Liver (tissue), 8 donors: ENCODE measurements at regions not wholly inside any gene's neighbourhood (a gene's known extent, or its start where the extent isn't known, plus 50 kb on each side); places are given as distances from the start of the nearest gene placed in this dataset.

Experiments used
- DNase-seq: peaks from one replicate; pipeline ENCODE4 v3.0.0-alpha.2; 2017; ENCODE audit warnings: low spot score
- H3K27ac ChIP-seq, 2 donors: one replicate each; pipeline ENCODE4 v1.7.0; 2013; ENCODE audit warnings: inconsistent platforms in 2 of 2, low read length in 2 of 2, control low read depth in 1 of 2, low read depth in 1 of 2, mild to moderate bottlenecking in 1 of 2
- H3K27me3 ChIP-seq, 4 donors: one replicate each; pipeline versions ENCODE4 v1.6.1 to v1.7.0; 2013; ENCODE audit warnings: low read length in 3 of 4, inconsistent platforms in 1 of 4, mild to moderate bottlenecking in 1 of 4, moderate library complexity in 1 of 4; ENCODE audit not compliant: control insufficient read depth in 4 of 4, insufficient read depth in 4 of 4
- H3K36me3 ChIP-seq, 4 donors: one replicate each; pipeline versions ENCODE4 v1.6.1 to v1.7.0; 2013; ENCODE audit warnings: low read length in 3 of 4, mild to moderate bottlenecking in 3 of 4, low read depth in 1 of 4, moderate library complexity in 1 of 4; ENCODE audit not compliant: control insufficient read depth in 4 of 4, insufficient read depth in 3 of 4
- H3K4me1 ChIP-seq, 4 donors: one replicate each; pipeline versions ENCODE4 v1.6.1 to v1.7.0; 2013; ENCODE audit warnings: low read length in 3 of 4, mild to moderate bottlenecking in 3 of 4, moderate library complexity in 1 of 4; ENCODE audit not compliant: control insufficient read depth in 4 of 4, insufficient read depth in 4 of 4
- H3K4me3 ChIP-seq, 3 donors: one replicate each; pipeline versions ENCODE4 v1.6.1 to v1.7.0; 2013; ENCODE audit warnings: low read length in 3 of 3, control low read depth in 1 of 3, low read depth in 1 of 3, mild to moderate bottlenecking in 1 of 3
- H3K9ac ChIP-seq, 2 donors: one replicate each; pipeline ENCODE4 v1.7.0; 2013; ENCODE audit warnings: low read length in 2 of 2, mild to moderate bottlenecking in 2 of 2, moderate library complexity in 2 of 2, control low read depth in 1 of 2, low read depth in 1 of 2
- H3K9me3 ChIP-seq, 4 donors: one replicate each; pipeline versions ENCODE4 v1.6.1 to v1.7.0; 2013; ENCODE audit warnings: low read length in 3 of 4; ENCODE audit not compliant: control insufficient read depth in 4 of 4
- ATF3 ChIP-seq: IDR thresholded peaks from 2 replicates; pipeline ENCODE4 v1.6.1; 2016; ENCODE audit warnings: antibody characterized with exemption
- CTCF ChIP-seq: fragments of 150-350 bp; IDR thresholded peaks from 2 replicates; pipeline ENCODE4 v1.5.1; 2017; ENCODE audit warnings: improper control_type of control experiment, low read depth, low read length; ENCODE audit not compliant: missing input control
- EGR1 ChIP-seq, 2 donors: IDR thresholded peaks; 2 replicates each; pipeline ENCODE4 v1.6.1; 2016 to 2018; ENCODE audit warnings: antibody characterized with exemption in 2 of 2, low read depth in 2 of 2
- FOXA1 ChIP-seq: IDR thresholded peaks from 2 replicates; pipeline ENCODE4 v1.6.1; 2016; ENCODE audit warnings: antibody characterized with exemption
- FOXA2 ChIP-seq: IDR thresholded peaks from 2 replicates; pipeline ENCODE4 v1.6.1; 2016; ENCODE audit warnings: antibody characterized with exemption
- GABPA ChIP-seq, 2 donors: IDR thresholded peaks in 1 of 2; conservative IDR thresholded peaks in 1 of 2; 2 replicates each; pipeline ENCODE4 v1.6.1; 2016; ENCODE audit warnings: antibody characterized with exemption in 2 of 2, mild to moderate bottlenecking in 1 of 2, moderate library complexity in 1 of 2
- HNF4A ChIP-seq, 2 donors: conservative IDR thresholded peaks; 2 replicates each; pipeline ENCODE4 v1.6.1; 2016; ENCODE audit warnings: antibody characterized with exemption in 2 of 2, mild to moderate bottlenecking in 2 of 2
- HNF4G ChIP-seq: IDR thresholded peaks from 2 replicates; pipeline ENCODE4 v1.6.1; 2016; ENCODE audit warnings: antibody characterized with exemption
- JUND ChIP-seq, 2 donors: IDR thresholded peaks; 2 replicates each; pipeline ENCODE4 v1.6.1; 2016; ENCODE audit warnings: antibody characterized with exemption in 2 of 2
- MAX ChIP-seq: IDR thresholded peaks from 2 replicates; pipeline ENCODE4 v1.6.1; 2016; ENCODE audit warnings: antibody characterized with exemption
- NR2F2 ChIP-seq: IDR thresholded peaks from 2 replicates; pipeline ENCODE4 v1.6.1; 2016; ENCODE audit warnings: antibody characterized with exemption
- RAD21 ChIP-seq, 2 donors: IDR thresholded peaks; 2 replicates each; pipeline ENCODE4 v1.6.1; 2016; ENCODE audit warnings: antibody characterized with exemption in 2 of 2, mild to moderate bottlenecking in 2 of 2
- REST ChIP-seq: IDR thresholded peaks from 2 replicates; pipeline ENCODE4 v1.6.1; 2016; ENCODE audit warnings: antibody characterized with exemption, mild to moderate bottlenecking
- RXRA ChIP-seq, 2 donors: IDR thresholded peaks; 2 replicates each; pipeline ENCODE4 v1.6.1; 2017 to 2018; ENCODE audit warnings: antibody characterized with exemption in 2 of 2, mild to moderate bottlenecking in 1 of 2
- SP1 ChIP-seq: IDR thresholded peaks from 2 replicates; pipeline ENCODE4 v1.6.1; 2018; ENCODE audit warnings: antibody characterized with exemption, mild to moderate bottlenecking
- TAF1 ChIP-seq: conservative IDR thresholded peaks from 2 replicates; pipeline ENCODE4 v1.6.1; 2016; ENCODE audit warnings: antibody characterized with exemption, mild to moderate bottlenecking
- YY1 ChIP-seq: IDR thresholded peaks from 2 replicates; pipeline ENCODE4 v1.6.1; 2016; ENCODE audit warnings: antibody characterized with exemption, mild to moderate bottlenecking
- WGBS: extraction: QIAGEN DNeasy Blood & Tissue Kit; methylation state at CpG from one replicate; pipeline ENCODE4 v1.1.7; 2013; 5-methylcytosine and 5-hydroxymethylcytosine counted together
- donor health status: healthy.
- donor health status: healthy.
- donor health status: healthy.
- donor health status: healthy.
- donor health status: healthy.

GRCh38 chr15:36472672-36473071, 106.8 kb upstream of the CDIN1 start:
- TF ChIP-seq EGR1 (IDR thresholded peaks at IDR 0.05; ENCODE audit: low read depth in 2 of 2) (no peak), CTCF (no peak), HNF4A (conservative IDR thresholded peaks at IDR 0.05) (no peak), TAF1 (no peak), NR2F2 (no peak), RXRA (IDR thresholded peaks at IDR 0.05) (no peak), SP1 (no peak), JUND (IDR thresholded peaks at IDR 0.05) (no peak), FOXA1 (no peak), HNF4G (no peak), RAD21 (IDR thresholded peaks at IDR 0.05) (no peak)
- H3K9ac ChIP-seq, result no peak overlapping the region
- no peak overlapping the region for H3K4me3 ChIP-seq
- H3K27ac ChIP-seq, result no peak overlapping the region
- 22% methylated on average over 3 of the region's 3 CpGs for whole genome bisulfite sequencing
- peaks cover 0 to 3% (median 0%) of the 10 kb centered on the region in 4 donors for H3K27me3 ChIP-seq
- no peaks in the 10 kb centered on the region for H3K9me3 ChIP-seq
- DNase-seq, result no peak
- no peaks in the 10 kb centered on the region for H3K36me3 ChIP-seq
- no peaks in the 10 kb centered on the region for H3K4me1 ChIP-seq

GRCh38 chr15:36478561-36478960, 100.9 kb upstream of the CDIN1 start:
- no peaks in the 10 kb centered on the region for H3K36me3 ChIP-seq
- peaks cover 0 to 5% (median 1%) of the 10 kb centered on the region in 4 donors for H3K27me3 ChIP-seq
- no peak for DNase-seq
- no peak overlapping the region for H3K9ac ChIP-seq
- TF ChIP-seq YY1 (no peak), MAX (no peak), NR2F2 (no peak), HNF4A (conservative IDR thresholded peaks at IDR 0.05) (no peak), ATF3 (no peak)
- H3K27ac ChIP-seq, result no peak overlapping the region
- WGBS, result 76% methylated on average over 2 of the region's 2 CpGs
- H3K4me3 ChIP-seq, result no peak overlapping the region
- H3K9me3 ChIP-seq, result no peaks in the 10 kb centered on the region
- no peaks in the 10 kb centered on the region for H3K4me1 ChIP-seq

GRCh38 chr15:36479200-36479896, 100.1 kb upstream of the CDIN1 start:
- Histone ChIP-seq H3K9me3 (no peaks in the 10 kb centered on the region), H3K4me3 (no peak overlapping the region), H3K4me1 (no peaks in the 10 kb centered on the region), H3K36me3 (no peaks in the 10 kb centered on the region), H3K27ac (no peak overlapping the region), H3K9ac (no peak overlapping the region), H3K27me3 (peaks cover 0 to 5% (median 1%) of the 10 kb centered on the region in 4 donors)
- DNase-seq, result no peak
- WGBS, result 62% methylated on average over 9 of the region's 9 CpGs
- TF ChIP-seq ATF3, result no peak
- TF ChIP-seq NR2F2, result no peak
- TF ChIP-seq REST, result no peak
- TF ChIP-seq FOXA2, result no peak
- no peak for TF ChIP-seq YY1
- no peak for TF ChIP-seq HNF4G
- TF ChIP-seq HNF4A (conservative IDR thresholded peaks at IDR 0.05), result no peak
- no peak for TF ChIP-seq EGR1 (IDR thresholded peaks at IDR 0.05; ENCODE audit: low read depth in 2 of 2)
- no peak for TF ChIP-seq MAX
- no peak for TF ChIP-seq GABPA (IDR thresholded peaks at IDR 0.05 in 1 of 2, conservative IDR thresholded peaks at IDR 0.05 in 1 of 2)
- TF ChIP-seq RXRA (IDR thresholded peaks at IDR 0.05), result no peak
- TF ChIP-seq TAF1, result no peak
- TF ChIP-seq SP1, result no peak
- TF ChIP-seq FOXA1, result no peak
- no peak for TF ChIP-seq JUND (IDR thresholded peaks at IDR 0.05)
- TF ChIP-seq CTCF, result no peak
- TF ChIP-seq RAD21 (IDR thresholded peaks at IDR 0.05), result no peak
